ENCODE measurements at regions not wholly inside any gene's neighbourhood (a gene's known extent, or its start where the extent isn't known, plus 50 kb on each side); places are given as distances from the start of the nearest gene placed in this dataset.

DNA sequence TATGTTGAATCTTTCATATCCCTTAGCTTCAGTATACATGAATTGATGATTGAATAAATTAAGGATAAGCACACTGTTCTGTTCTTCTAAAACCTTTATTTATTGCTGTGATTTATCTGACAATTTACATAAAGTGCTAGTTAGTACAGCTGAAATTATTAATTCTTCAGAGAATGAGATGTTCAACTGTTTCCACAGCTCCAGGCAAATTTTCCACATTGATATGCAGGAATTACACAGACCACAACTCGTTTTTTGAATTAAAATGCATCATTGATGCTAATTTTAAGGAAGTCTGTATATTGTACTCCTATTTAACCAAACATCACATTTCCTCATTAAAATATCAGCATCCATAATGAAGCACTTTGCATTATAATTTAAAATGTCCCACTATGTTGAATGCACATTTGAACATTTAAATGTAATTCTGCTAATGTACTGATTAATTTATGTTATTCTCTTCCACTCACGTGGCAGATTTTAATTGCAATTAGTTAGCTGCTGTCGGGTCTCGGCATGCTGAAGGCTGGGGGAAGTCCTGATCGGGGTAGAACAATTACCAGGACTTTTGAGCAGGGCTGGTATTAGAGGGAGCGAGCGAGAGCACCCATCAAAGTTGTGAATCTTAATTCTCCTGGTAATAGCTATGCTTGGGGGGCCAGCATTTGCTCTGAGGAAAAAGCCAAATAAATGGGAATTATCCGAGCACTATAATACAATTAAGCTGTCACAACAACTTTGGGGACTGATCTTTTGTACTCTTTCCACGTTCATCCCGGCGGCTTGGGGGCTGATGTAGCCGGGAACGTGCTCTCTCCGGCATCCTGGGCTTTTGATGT, 136.7 kb upstream of the TMTC4 start:
- TF ChIP-seq, protein P1, sequence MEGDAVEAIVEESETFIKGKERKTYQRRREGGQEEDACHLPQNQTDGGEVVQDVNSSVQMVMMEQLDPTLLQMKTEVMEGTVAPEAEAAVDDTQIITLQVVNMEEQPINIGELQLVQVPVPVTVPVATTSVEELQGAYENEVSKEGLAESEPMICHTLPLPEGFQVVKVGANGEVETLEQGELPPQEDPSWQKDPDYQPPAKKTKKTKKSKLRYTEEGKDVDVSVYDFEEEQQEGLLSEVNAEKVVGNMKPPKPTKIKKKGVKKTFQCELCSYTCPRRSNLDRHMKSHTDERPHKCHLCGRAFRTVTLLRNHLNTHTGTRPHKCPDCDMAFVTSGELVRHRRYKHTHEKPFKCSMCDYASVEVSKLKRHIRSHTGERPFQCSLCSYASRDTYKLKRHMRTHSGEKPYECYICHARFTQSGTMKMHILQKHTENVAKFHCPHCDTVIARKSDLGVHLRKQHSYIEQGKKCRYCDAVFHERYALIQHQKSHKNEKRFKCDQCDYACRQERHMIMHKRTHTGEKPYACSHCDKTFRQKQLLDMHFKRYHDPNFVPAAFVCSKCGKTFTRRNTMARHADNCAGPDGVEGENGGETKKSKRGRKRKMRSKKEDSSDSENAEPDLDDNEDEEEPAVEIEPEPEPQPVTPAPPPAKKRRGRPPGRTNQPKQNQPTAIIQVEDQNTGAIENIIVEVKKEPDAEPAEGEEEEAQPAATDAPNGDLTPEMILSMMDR (IDR thresholded peaks at IDR 0.05; ENCODE audit: partially characterized antibody, unreplicated experiment) = no peak

GRCh38 chr13:100810481-100810880, 135.9 kb upstream of the TMTC4 start:
- TF ChIP-seq, protein P1 (IDR thresholded peaks at IDR 0.05; ENCODE audit: partially characterized antibody, unreplicated experiment) = no peak
- peaks cover 2% of the 10 kb centered on the region for H3K27me3 Mint-ChIP-seq (ENCODE audit: unreplicated experiment)
- DNase-seq = no peak
- H3K36me3 Mint-ChIP-seq (ENCODE audit: unreplicated experiment) = no peaks in the 10 kb centered on the region
- H3K27ac Mint-ChIP-seq (ENCODE audit: unreplicated experiment) = no peak overlapping the region
- no peak overlapping the region for H3K4me3 Mint-ChIP-seq (ENCODE audit: unreplicated experiment)
- H3K4me1 Mint-ChIP-seq (ENCODE audit: low read depth, unreplicated experiment) = peaks cover 10% of the 10 kb centered on the region
- no peaks in the 10 kb centered on the region for H3K9me3 Mint-ChIP-seq (ENCODE audit: unreplicated experiment)

More for the DNA sequence above, 136.7 kb upstream of the TMTC4 start:
- no peak overlapping the region for H3K4me3 Mint-ChIP-seq (ENCODE audit: unreplicated experiment)
- DNase-seq = no peak
- H3K27ac Mint-ChIP-seq (ENCODE audit: unreplicated experiment) = no peak overlapping the region
- H3K36me3 Mint-ChIP-seq (ENCODE audit: unreplicated experiment) = no peaks in the 10 kb centered on the region
- peaks cover 10% of the 10 kb centered on the region for H3K4me1 Mint-ChIP-seq (ENCODE audit: low read depth, unreplicated experiment)
- H3K27me3 Mint-ChIP-seq (ENCODE audit: unreplicated experiment) = peaks cover 2% of the 10 kb centered on the region
- H3K9me3 Mint-ChIP-seq (ENCODE audit: unreplicated experiment) = peaks cover 2% of the 10 kb centered on the region

DNA sequence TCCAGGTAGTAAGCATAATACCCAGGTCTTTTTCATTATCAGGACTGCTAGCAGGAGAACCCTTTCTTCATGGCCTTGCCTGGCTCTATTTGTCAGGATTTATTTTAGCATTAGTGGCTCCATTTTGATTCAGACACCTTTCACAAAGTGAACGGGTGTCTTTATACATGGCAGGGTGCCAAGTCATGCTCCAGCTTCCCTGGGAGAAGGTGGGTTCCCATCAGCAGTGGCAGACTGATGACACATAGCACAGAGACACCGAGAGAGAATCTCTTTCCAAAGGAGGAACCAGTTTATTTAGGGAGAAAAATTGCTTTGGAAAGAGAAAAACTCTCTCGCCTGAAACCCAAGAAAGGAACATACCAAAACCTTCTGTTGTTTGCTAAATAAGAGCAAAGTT, 135.3 kb upstream of the TMTC4 start:
- no peak for DNase-seq
- Mint-ChIP-seq H3K27ac (ENCODE audit: unreplicated experiment) (no peak overlapping the region), H3K9me3 (ENCODE audit: unreplicated experiment) (no peaks in the 10 kb centered on the region), H3K4me1 (ENCODE audit: low read depth, unreplicated experiment) (peaks cover 10% of the 10 kb centered on the region), H3K27me3 (ENCODE audit: unreplicated experiment) (peaks cover 2% of the 10 kb centered on the region), H3K4me3 (ENCODE audit: unreplicated experiment) (no peak overlapping the region), H3K36me3 (ENCODE audit: unreplicated experiment) (peaks cover 1% of the 10 kb centered on the region)
- TF ChIP-seq, protein P1 (IDR thresholded peaks at IDR 0.05; ENCODE audit: partially characterized antibody, unreplicated experiment) = no peak

- no peak for DNase-seq
- H3K4me3 Mint-ChIP-seq (ENCODE audit: unreplicated experiment) = no peak overlapping the region
- peaks cover 8% of the 10 kb centered on the region for H3K36me3 Mint-ChIP-seq (ENCODE audit: unreplicated experiment)
- no peak overlapping the region for H3K27ac Mint-ChIP-seq (ENCODE audit: unreplicated experiment)
- TF ChIP-seq, protein P1 (IDR thresholded peaks at IDR 0.05; ENCODE audit: partially characterized antibody, unreplicated experiment) = no peak
- peaks cover 9% of the 10 kb centered on the region for H3K4me1 Mint-ChIP-seq (ENCODE audit: low read depth, unreplicated experiment)
- H3K9me3 Mint-ChIP-seq (ENCODE audit: unreplicated experiment) = peaks cover 1% of the 10 kb centered on the region
- peaks cover 2% of the 10 kb centered on the region for H3K27me3 Mint-ChIP-seq (ENCODE audit: unreplicated experiment)
Observed at GRCh38 chr13:100809129-100809390, 134.5 kb upstream of the TMTC4 start.

GRCh38 chr13:100808330-100809128, 133.9 kb upstream of the TMTC4 start:
- Mint-ChIP-seq H3K4me3 (ENCODE audit: unreplicated experiment) (no peak overlapping the region), H3K36me3 (ENCODE audit: unreplicated experiment) (peaks cover 8% of the 10 kb centered on the region), H3K9me3 (ENCODE audit: unreplicated experiment) (peaks cover 1% of the 10 kb centered on the region), H3K27ac (ENCODE audit: unreplicated experiment) (no peak overlapping the region), H3K4me1 (ENCODE audit: low read depth, unreplicated experiment) (peaks cover 9% of the 10 kb centered on the region), H3K27me3 (ENCODE audit: unreplicated experiment) (peaks cover 2% of the 10 kb centered on the region)
- TF ChIP-seq, protein P1 (IDR thresholded peaks at IDR 0.05; ENCODE audit: partially characterized antibody, unreplicated experiment) = no peak
- DNase-seq = no peak

Data from glutamatergic neuron (in vitro differentiated cells).